OCI-LY1 (cell line): ENCODE measurements at regions not wholly inside any gene's neighbourhood (a gene's known extent, or its start where the extent isn't known, plus 50 kb on each side); places are given as distances from the start of the nearest gene placed in this dataset.

Source experiments
- H2AFZ ChIP-seq: fragments of 200-600 bp; sonication (generic), shearing (Covaris generic); 2 replicates; pipeline ENCODE4 v1.6.0; 2014; ENCODE audit warnings: antibody characterized with exemption, mild to moderate bottlenecking, low read length
- H3F3A ChIP-seq: fragments of 200-600 bp; sonication (generic), shearing (Covaris generic); 2 replicates; pipeline ENCODE4 v1.6.0; 2014; ENCODE audit warnings: mild to moderate bottlenecking, antibody characterized with exemption, low read length, moderate library complexity; ENCODE audit not compliant: insufficient read depth
- H3K27ac ChIP-seq: fragments of 200-600 bp; sonication (generic); 2 replicates; pipeline ENCODE4 v1.5.1; 2014; ENCODE audit warnings: low read length, mixed run types, mild to moderate bottlenecking, low read depth; ENCODE audit not compliant: poor library complexity, severe bottlenecking
- H3K27me3 ChIP-seq: fragments of 200-600 bp; sonication (generic); 2 replicates; pipeline ENCODE4 v1.6.0; 2014; ENCODE audit warnings: antibody characterized with exemption, mild to moderate bottlenecking, low read length, moderate library complexity; ENCODE audit not compliant: insufficient read depth
- H3K36me3 ChIP-seq: fragments of 200-600 bp; sonication (generic); 2 replicates; pipeline ENCODE4 v1.6.1; 2014; ENCODE audit warnings: mild to moderate bottlenecking, antibody characterized with exemption, low read length, moderate library complexity, mixed read lengths; ENCODE audit not compliant: insufficient read depth
- H3K4me1 ChIP-seq: fragments of 200-600 bp; sonication (generic); 2 replicates; pipeline ENCODE4 v1.5.1; 2014; ENCODE audit warnings: mild to moderate bottlenecking, low read length, moderate library complexity; ENCODE audit not compliant: insufficient read depth, severe bottlenecking
- H3K4me2 ChIP-seq: fragments of 200-600 bp; sonication (generic), shearing (Covaris generic); 2 replicates; pipeline ENCODE4 v1.6.1; 2014; ENCODE audit warnings: low read length
- H3K4me3 ChIP-seq: fragments of 200-600 bp; sonication (generic); 2 replicates; pipeline ENCODE4 v1.5.1; 2014; ENCODE audit warnings: low read length, low read depth, mild to moderate bottlenecking, mixed read lengths; ENCODE audit not compliant: poor library complexity, severe bottlenecking
- H3K79me2 ChIP-seq: fragments of 200-600 bp; shearing (Covaris generic); 2 replicates; pipeline ENCODE4 v1.6.1; 2016; ENCODE audit warnings: mixed run types, low read length, mixed read lengths; ENCODE audit not compliant: insufficient read depth
- H3K9ac ChIP-seq: fragments of 200-600 bp; sonication (generic), shearing (Covaris generic); 2 replicates; pipeline ENCODE4 v1.6.1; 2014; ENCODE audit warnings: mild to moderate bottlenecking, low read length, mixed read lengths
- H3K9me2 ChIP-seq: fragments of 200-600 bp; sonication (generic), shearing (Covaris generic); 2 replicates; pipeline ENCODE4 v1.6.1; 2014; ENCODE audit warnings: low read depth, mild to moderate bottlenecking, low read length, mixed read lengths
- H3K9me3 ChIP-seq: fragments of 200-600 bp; shearing (Covaris generic); 2 replicates; pipeline ENCODE4 v1.6.1; 2014; ENCODE audit warnings: low read length, mixed read lengths
- H4K20me1 ChIP-seq: fragments of 200-600 bp; sonication (generic), shearing (Covaris generic); 2 replicates; pipeline ENCODE4 v1.6.0; 2016; ENCODE audit warnings: mild to moderate bottlenecking, low read length; ENCODE audit not compliant: insufficient read depth
- EZH2 ChIP-seq: fragments of 200-600 bp; sonication (generic), shearing (Covaris generic); IDR thresholded peaks from 2 replicates; pipeline ENCODE4 v1.8.0; 2017; ENCODE audit warnings: borderline replicate concordance, mixed run types, mild to moderate bottlenecking, antibody characterized with exemption, low read length, moderate library complexity, mixed read lengths
- TF ChIP-seq, protein P1 (sequence below): fragments of 200-600 bp; sonication (generic), shearing (Covaris generic); IDR thresholded peaks from 2 replicates; pipeline ENCODE4 v1.5.1; 2017; ENCODE audit warnings: mild to moderate bottlenecking, antibody characterized with exemption, low read length, moderate library complexity, mixed read lengths

GRCh38 chr6:14193524-14193923 is 76.0 kb downstream of the CD83 start:
- H3K9ac ChIP-seq: no peak overlapping the region
- no peak overlapping the region for H2AFZ ChIP-seq
- no peak overlapping the region for H3K4me2 ChIP-seq
- H3K27me3 ChIP-seq: no peaks in the 10 kb centered on the region
- H3K9me3 ChIP-seq: no peaks in the 10 kb centered on the region
- no peak overlapping the region for H3K4me3 ChIP-seq
- H3K79me2 ChIP-seq: no peaks in the 10 kb centered on the region
- no peaks in the 10 kb centered on the region for H3F3A ChIP-seq
- H3K36me3 ChIP-seq: no peaks in the 10 kb centered on the region
- H4K20me1 ChIP-seq: no peaks in the 10 kb centered on the region
- no peaks in the 10 kb centered on the region for H3K9me2 ChIP-seq
- no peak for TF ChIP-seq EZH2
- TF ChIP-seq, protein P1, sequence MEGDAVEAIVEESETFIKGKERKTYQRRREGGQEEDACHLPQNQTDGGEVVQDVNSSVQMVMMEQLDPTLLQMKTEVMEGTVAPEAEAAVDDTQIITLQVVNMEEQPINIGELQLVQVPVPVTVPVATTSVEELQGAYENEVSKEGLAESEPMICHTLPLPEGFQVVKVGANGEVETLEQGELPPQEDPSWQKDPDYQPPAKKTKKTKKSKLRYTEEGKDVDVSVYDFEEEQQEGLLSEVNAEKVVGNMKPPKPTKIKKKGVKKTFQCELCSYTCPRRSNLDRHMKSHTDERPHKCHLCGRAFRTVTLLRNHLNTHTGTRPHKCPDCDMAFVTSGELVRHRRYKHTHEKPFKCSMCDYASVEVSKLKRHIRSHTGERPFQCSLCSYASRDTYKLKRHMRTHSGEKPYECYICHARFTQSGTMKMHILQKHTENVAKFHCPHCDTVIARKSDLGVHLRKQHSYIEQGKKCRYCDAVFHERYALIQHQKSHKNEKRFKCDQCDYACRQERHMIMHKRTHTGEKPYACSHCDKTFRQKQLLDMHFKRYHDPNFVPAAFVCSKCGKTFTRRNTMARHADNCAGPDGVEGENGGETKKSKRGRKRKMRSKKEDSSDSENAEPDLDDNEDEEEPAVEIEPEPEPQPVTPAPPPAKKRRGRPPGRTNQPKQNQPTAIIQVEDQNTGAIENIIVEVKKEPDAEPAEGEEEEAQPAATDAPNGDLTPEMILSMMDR: no peak
- H3K27ac ChIP-seq: no peak overlapping the region
- H3K4me1 ChIP-seq: no peaks in the 10 kb centered on the region

DNA sequence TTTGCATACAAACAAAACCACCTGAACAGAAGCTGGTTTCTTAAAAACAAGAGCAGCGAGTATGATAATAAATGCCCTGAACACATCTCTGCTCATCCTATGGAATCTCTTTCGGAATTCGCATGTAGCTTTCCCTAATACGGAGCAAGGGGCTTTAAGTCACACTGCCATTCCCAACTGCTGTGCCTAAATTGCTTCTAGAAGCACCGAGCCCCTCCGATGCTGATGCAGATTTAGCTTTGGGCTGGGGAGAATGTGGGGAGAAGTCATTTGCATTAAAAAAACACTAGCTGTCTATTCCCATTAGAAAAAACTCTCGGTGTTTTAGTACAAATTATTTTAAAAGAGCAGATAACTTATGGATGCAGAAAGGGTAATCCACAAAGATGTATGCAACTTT is 76.9 kb downstream of the CD83 start:
- Histone ChIP-seq H3K9me3 (no peaks in the 10 kb centered on the region), H3K27ac (no peak overlapping the region), H3K27me3 (no peaks in the 10 kb centered on the region), H3K36me3 (no peaks in the 10 kb centered on the region), H2AFZ (no peak overlapping the region), H3K79me2 (no peaks in the 10 kb centered on the region), H4K20me1 (no peaks in the 10 kb centered on the region), H3K4me3 (no peak overlapping the region), H3F3A (no peaks in the 10 kb centered on the region), H3K4me2 (no peak overlapping the region), H3K9ac (no peak overlapping the region), H3K9me2 (no peaks in the 10 kb centered on the region), H3K4me1 (no peaks in the 10 kb centered on the region)
- TF ChIP-seq EZH2: no peak

GRCh38 chr6:14194976-14195375 is 77.4 kb downstream of the CD83 start:
- Histone ChIP-seq H3K36me3 (no peaks in the 10 kb centered on the region), H3K4me2 (no peak overlapping the region), H2AFZ (no peak overlapping the region), H3K4me3 (no peak overlapping the region), H3F3A (no peaks in the 10 kb centered on the region), H3K9me2 (no peaks in the 10 kb centered on the region), H3K27ac (no peak overlapping the region), H4K20me1 (no peaks in the 10 kb centered on the region), H3K9ac (no peak overlapping the region), H3K27me3 (no peaks in the 10 kb centered on the region), H3K9me3 (no peaks in the 10 kb centered on the region), H3K4me1 (no peaks in the 10 kb centered on the region), H3K79me2 (no peaks in the 10 kb centered on the region)
- no peak for TF ChIP-seq EZH2
- TF ChIP-seq, protein P1: no peak

- Histone ChIP-seq H3K27me3 (no peaks in the 10 kb centered on the region), H3K4me1 (no peaks in the 10 kb centered on the region), H3K4me2 (no peak overlapping the region), H3K79me2 (no peaks in the 10 kb centered on the region), H3F3A (no peaks in the 10 kb centered on the region), H2AFZ (no peak overlapping the region), H3K27ac (no peak overlapping the region), H3K9ac (no peak overlapping the region), H3K36me3 (no peaks in the 10 kb centered on the region), H4K20me1 (no peaks in the 10 kb centered on the region), H3K9me3 (no peaks in the 10 kb centered on the region), H3K9me2 (no peaks in the 10 kb centered on the region), H3K4me3 (no peak overlapping the region)
- TF ChIP-seq, protein P1: no peak
- TF ChIP-seq EZH2: no peak
Observed at GRCh38 chr6:14196026-14196425, 78.5 kb downstream of the CD83 start.
